HFFc6 (cell line): ENCODE measurements at regions not wholly inside any gene's neighbourhood (a gene's known extent, or its start where the extent isn't known, plus 50 kb on each side); places are given as distances from the start of the nearest gene placed in this dataset.

Experiments
- DNase-seq: peaks from one replicate; pipeline ENCODE4 v3.0.0-alpha.2; 2018
- H3K27ac Mint-ChIP-seq: 2 replicates; pipeline ENCODE4 v1.8.0; 2020; ENCODE audit warnings: mild to moderate bottlenecking, mixed read lengths
- H3K27me3 Mint-ChIP-seq: 2 replicates; pipeline ENCODE4 v1.8.0; 2021; ENCODE audit warnings: mild to moderate bottlenecking, moderate library complexity, mixed read lengths; ENCODE audit not compliant: insufficient read depth
- H3K36me3 Mint-ChIP-seq: 2 replicates; pipeline ENCODE4 v1.8.0; 2021; ENCODE audit warnings: low read depth, mixed read lengths
- H3K4me1 Mint-ChIP-seq: 2 replicates; pipeline ENCODE4 v1.8.0; 2020; ENCODE audit warnings: low read depth, mixed read lengths
- H3K4me3 Mint-ChIP-seq: 2 replicates; pipeline ENCODE4 v1.8.0; 2020; ENCODE audit warnings: mild to moderate bottlenecking, moderate library complexity, mixed read lengths
- H3K9me3 Mint-ChIP-seq: 2 replicates; pipeline ENCODE4 v1.8.0; 2020; ENCODE audit warnings: mild to moderate bottlenecking, mixed read lengths
- TF ChIP-seq, protein P1 (sequence below): fragments of 200-600 bp; sonication (generic); IDR thresholded peaks from 2 replicates; pipeline ENCODE4 v1.5.0; 2021; ENCODE audit warnings: antibody characterized with exemption, mild to moderate bottlenecking

DNA sequence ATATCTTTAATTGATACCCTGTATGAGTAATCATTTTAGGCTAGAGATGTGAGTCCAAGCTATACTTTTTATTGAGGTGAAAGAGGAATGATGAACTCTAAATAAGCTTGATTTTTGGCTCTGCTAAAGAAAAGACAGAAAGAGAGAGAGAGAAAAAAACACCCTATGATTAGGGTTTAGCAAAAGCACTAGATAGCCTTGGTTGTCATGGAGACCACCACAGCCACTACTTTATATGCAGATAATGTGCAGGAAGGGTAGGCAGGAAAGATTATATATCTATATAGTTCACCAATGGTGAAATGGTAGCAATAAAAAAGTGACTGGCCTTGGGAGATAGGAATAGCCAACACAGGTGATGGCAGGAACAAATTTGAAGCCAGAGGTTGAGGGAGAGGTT lies 69.9 kb upstream of the CAMK2D start:
- TF ChIP-seq, protein P1, sequence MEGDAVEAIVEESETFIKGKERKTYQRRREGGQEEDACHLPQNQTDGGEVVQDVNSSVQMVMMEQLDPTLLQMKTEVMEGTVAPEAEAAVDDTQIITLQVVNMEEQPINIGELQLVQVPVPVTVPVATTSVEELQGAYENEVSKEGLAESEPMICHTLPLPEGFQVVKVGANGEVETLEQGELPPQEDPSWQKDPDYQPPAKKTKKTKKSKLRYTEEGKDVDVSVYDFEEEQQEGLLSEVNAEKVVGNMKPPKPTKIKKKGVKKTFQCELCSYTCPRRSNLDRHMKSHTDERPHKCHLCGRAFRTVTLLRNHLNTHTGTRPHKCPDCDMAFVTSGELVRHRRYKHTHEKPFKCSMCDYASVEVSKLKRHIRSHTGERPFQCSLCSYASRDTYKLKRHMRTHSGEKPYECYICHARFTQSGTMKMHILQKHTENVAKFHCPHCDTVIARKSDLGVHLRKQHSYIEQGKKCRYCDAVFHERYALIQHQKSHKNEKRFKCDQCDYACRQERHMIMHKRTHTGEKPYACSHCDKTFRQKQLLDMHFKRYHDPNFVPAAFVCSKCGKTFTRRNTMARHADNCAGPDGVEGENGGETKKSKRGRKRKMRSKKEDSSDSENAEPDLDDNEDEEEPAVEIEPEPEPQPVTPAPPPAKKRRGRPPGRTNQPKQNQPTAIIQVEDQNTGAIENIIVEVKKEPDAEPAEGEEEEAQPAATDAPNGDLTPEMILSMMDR, result no peak
- Mint-ChIP-seq H3K9me3 (no peaks in the 10 kb centered on the region), H3K4me1 (peaks cover 67% of the 10 kb centered on the region), H3K4me3 (no peak overlapping the region), H3K27me3 (no peaks in the 10 kb centered on the region), H3K36me3 (no peaks in the 10 kb centered on the region), H3K27ac (no peak overlapping the region)
- DNase-seq, result no peak

DNA sequence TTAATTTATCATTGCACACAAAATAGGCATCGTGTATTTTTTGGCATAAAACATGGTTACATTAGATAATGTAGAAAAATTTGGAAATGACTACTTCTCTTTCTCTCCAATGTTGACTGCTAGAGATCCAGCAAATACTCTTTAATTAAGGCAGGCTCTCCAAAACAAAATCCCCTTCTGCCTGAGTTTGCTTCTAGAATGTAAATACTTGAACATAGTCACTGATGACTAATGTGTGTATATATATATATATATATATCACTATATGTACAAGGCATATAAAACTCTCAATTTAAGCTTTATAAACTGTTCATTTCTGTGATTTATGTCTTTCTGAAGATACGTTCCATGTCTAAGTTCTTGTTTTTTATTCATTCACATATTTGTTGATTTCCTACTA lies 67.2 kb upstream of the CAMK2D start:
- DNase-seq, result no peak
- H3K4me3 Mint-ChIP-seq, result no peak overlapping the region
- H3K27ac Mint-ChIP-seq, result no peak overlapping the region
- H3K4me1 Mint-ChIP-seq, result peaks cover 63% of the 10 kb centered on the region
- H3K9me3 Mint-ChIP-seq, result no peaks in the 10 kb centered on the region
- peaks cover 4% of the 10 kb centered on the region; the same call in 1 of the 2 replicates for H3K36me3 Mint-ChIP-seq
- no peaks in the 10 kb centered on the region for H3K27me3 Mint-ChIP-seq
- TF ChIP-seq, protein P1, result no peak

DNA sequence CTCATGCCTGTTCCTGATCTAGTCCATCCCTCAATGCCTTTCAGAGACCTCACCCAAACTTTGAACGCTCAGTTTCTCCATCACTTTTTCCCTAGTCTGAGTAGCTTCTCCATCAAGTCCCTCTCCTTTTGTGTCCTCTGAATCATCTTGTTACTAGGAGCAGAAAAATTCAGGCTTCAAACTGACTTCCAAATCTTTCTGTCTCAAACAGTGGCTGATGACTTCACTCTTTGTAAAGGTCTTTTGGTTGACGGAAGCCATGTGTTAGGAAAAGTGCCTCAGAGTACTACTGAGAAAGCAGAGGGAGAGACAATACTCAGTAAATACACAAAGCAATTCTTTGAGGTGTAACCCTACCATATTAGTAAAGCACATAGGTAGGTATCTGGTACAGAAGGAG lies 65.7 kb upstream of the CAMK2D start:
- H3K27ac Mint-ChIP-seq, result peak overlapping the region; percentile 70
- TF ChIP-seq, protein P1, result no peak
- DNase-seq, result peak; percentile 66
- H3K9me3 Mint-ChIP-seq, result no peaks in the 10 kb centered on the region
- peak overlapping the region; percentile 3; the same call in 1 of the 2 replicates for H3K4me3 Mint-ChIP-seq
- peaks cover 4% of the 10 kb centered on the region; the same call in 1 of the 2 replicates for H3K36me3 Mint-ChIP-seq
- H3K4me1 Mint-ChIP-seq, result peaks cover 64% of the 10 kb centered on the region
- H3K27me3 Mint-ChIP-seq, result no peaks in the 10 kb centered on the region

DNA sequence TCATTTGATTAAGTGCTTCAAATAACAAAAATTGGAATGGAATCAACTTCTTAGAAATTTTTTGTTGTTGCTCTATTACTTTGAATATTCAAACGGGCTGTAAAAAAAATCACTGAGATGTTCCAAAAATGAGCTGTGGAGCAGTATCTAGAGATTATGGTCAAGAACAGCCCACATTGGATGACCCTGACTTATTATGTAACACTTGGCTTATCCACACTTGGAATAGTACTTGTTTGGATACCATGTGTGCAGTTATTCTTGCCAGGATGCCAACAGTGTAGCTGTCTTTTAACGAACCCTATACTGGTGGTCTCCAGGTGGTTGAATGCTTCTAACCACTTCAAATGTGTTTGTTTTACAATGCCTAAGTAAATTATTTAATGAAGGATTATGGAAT lies 64.9 kb upstream of the CAMK2D start:
- no peaks in the 10 kb centered on the region for H3K27me3 Mint-ChIP-seq
- DNase-seq, result no peak

DNA sequence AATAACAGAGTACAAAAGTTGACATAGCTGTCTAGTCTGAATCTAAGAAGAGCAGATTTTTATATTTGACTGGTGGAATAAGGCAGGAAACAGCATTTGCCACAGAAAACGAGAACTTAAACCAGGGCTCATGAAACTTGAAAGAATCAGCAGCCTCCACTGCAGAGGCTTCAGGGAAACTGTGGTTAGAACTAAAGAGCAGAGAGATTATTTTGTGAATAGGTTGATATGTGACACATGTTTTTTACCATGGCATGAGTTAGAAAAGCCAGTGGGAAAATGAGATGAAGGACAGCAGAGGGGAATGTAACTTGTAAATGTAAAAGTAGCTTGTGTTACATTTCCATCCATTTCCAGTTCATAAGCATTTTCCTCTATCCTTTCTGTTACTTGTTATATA lies 63.7 kb upstream of the CAMK2D start:
- TF ChIP-seq, protein P1, result no peak
- Mint-ChIP-seq H3K27me3 (no peaks in the 10 kb centered on the region), H3K9me3 (no peaks in the 10 kb centered on the region), H3K4me3 (no peak overlapping the region), H3K27ac (no peak overlapping the region), H3K4me1 (peaks cover 72% of the 10 kb centered on the region), H3K36me3 (peaks cover 4% of the 10 kb centered on the region; the same call in 1 of the 2 replicates)
- no peak for DNase-seq

More for the DNA sequence above, 64.9 kb upstream of the CAMK2D start:
- H3K27ac Mint-ChIP-seq, result no peak overlapping the region
- H3K36me3 Mint-ChIP-seq, result peaks cover 4% of the 10 kb centered on the region; the same call in 1 of the 2 replicates
- H3K9me3 Mint-ChIP-seq, result no peaks in the 10 kb centered on the region
- peaks cover 71% of the 10 kb centered on the region for H3K4me1 Mint-ChIP-seq
- TF ChIP-seq, protein P1, result no peak
- no peak overlapping the region for H3K4me3 Mint-ChIP-seq

DNA sequence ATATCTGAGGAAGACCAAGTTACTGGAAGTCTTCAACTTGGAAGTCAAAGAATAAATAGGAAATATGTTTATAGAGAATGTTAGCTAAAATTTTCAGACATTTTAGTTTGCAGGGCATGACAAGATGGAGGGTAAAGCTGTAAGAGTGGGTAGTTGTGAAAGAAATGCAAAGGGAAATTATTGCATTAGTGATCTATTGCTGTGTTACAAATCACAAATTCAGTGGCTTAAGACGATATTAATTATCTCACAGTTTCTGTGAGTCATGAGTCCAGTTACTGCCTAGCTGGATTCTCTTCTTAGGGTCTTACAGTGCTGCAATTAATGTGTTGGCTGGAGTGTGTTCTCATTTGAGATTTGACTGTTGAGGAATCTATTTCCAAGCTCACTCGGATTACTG lies 62.9 kb upstream of the CAMK2D start:
- Mint-ChIP-seq H3K27ac (no peak overlapping the region), H3K4me3 (no peak overlapping the region), H3K27me3 (no peaks in the 10 kb centered on the region), H3K4me1 (peaks cover 79% of the 10 kb centered on the region), H3K36me3 (peaks cover 4% of the 10 kb centered on the region; the same call in 1 of the 2 replicates), H3K9me3 (no peaks in the 10 kb centered on the region)
- DNase-seq, result no peak
- TF ChIP-seq, protein P1, result no peak
